GM04503 (cell line): ENCODE measurements at regions not wholly inside any gene's neighbourhood (a gene's known extent, or its start where the extent isn't known, plus 50 kb on each side); places are given as distances from the start of the nearest gene placed in this dataset.
"Not testable (repeated sequence)": the region's sequence is repeated elsewhere in the genome, so short reads cannot be mapped to it uniquely, and the experiment has no call there.

Source experiments
- DNase-seq: peaks from one replicate; pipeline ENCODE4 v3.0.0-alpha.2; 2012; ENCODE audit warnings: low read depth

DNA sequence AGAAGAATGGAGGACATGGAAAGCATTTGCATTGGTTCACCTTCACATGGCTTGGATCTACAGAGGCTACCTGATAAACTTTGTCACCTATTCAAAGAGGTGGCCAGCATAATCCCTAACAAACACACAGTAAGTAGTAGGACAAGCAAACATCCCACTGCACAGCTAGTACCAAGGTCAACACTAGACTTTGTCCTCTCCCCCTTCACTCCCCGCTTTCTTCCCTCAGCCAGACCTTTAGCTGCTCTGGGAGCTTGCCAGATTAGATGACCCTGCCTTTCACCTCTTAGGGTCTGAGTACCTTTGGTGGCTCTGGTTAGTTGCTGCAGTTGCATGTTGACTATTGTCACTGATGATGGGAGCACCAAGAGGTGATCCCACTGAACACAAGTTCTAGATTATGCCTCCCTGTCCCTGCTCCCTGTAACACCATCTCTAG lies 211.3 kb downstream of the CCDC74A start:
- DNase-seq = not testable (repeated sequence)

DNA sequence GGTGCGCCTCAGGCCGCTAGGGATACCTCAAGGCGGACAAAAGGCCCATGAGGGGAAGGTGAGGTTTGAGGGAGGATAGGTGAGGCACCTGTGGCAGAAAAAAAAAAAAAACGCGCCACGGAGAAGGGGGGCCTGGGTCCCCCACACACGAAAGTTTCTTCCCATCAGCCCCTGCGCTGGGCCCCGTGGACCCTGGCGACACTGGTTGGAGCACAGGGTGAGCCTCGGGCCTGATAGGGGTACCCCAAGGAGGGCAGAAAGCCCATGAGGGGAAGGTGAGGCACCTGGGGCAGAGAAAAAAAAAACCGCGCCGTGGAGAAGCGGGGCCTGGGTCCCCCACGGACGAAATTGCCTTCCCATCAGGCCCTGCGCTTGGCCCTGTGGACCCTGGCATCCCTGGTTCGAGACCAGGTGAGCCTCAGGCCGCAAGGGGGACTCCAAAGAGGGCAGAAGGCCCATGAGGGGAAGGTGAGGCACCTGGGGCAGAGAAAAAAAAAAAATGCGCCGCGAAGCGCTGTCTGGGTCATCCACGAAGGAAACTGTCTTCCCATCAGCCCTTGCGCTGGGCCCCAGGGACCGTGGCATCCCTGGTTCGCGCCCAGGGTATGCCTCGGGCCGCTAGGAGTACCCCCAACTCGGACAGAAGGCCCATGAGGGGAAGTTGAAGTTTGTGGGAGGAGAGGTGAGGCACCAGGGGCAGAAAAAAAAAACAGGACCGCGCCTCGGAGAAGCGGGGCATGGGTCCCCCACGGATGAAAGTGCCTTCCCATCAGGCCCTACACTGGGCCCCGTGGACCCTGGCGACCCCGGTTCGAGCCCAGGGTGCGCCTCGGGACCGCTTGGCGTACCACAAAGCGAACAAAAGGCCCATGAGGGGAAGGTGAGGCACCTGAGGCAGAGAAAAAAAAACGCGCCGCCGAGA lies 226.2 kb downstream of the CCDC74A start:
- no peak for DNase-seq

DNA sequence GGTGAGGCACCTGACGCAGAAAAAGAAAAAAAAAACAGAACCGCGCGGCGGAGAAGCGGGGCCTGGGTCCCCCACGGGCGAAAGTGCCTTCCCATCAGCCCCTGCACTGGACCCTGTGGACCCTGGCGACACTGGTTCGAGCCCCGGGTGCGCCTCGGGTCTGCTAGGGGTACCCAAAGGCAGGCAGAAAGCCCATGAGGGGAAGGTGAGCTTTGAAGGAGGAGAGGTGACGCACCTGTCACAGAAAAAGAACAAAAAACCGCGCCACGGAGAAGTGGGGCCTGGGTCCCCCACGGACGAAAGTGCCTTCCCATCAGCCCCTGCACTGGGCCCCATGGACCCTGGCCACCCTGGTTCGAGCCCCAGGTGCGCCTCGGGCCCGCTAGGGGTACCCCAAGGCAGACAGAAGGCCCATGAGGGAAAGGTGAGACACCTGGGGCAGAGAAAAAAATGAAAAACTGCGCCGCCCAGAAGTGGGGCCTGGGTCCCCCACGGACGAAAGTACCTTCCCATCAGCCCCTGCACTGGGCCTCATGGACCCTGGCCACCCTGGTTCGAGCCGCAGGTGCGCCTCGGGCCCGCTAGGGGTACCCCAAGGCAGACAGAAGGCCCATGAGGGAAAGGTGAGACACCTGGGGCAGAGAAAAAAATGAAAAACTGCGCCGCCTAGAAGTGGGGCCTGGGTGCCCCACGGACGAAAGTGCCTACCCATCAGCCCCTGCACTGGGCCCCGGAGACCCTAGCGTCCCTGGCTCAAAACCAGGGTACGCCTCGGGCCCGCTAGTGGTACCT lies 227.4 kb downstream of the CCDC74A start:
- no peak for DNase-seq

DNA sequence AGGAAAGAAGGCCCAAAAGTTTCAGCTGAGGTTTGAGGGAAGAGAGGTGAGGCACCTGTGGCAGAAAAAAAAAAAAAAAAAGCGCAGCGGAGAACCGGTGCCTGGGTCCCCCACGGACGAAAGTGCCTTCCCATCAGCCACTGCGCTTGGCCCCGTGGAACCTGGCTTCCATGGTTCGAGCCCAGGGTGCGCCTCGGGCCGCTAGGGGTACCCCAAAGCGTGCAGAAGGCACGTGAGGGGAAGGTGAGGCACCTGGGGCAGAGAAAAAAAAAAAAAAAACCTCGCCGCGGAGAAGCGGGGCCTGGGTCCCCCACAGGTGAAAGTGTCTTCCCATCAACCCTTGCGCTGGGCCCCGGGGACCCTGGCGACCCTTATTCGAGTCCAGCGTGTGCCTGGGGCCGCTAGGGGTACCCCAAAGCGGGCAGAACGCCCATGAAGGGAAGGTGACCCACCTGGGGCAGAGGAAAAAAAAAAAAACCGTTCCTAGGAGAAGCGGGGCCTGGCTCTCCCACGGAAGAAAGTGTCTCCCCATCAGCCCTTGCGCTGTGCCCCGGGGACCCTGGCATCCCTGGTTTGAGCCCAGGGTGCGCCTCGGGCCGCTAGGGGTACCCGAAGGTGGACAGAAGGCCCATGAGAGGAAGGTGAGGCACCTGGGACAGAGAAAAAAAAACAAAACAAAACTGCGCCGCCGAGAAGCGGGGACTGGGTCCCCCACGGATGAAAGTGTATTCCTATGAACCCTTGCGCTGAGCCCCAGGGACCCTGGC lies 228.6 kb downstream of the CCDC74A start:
- no peak for DNase-seq

DNA sequence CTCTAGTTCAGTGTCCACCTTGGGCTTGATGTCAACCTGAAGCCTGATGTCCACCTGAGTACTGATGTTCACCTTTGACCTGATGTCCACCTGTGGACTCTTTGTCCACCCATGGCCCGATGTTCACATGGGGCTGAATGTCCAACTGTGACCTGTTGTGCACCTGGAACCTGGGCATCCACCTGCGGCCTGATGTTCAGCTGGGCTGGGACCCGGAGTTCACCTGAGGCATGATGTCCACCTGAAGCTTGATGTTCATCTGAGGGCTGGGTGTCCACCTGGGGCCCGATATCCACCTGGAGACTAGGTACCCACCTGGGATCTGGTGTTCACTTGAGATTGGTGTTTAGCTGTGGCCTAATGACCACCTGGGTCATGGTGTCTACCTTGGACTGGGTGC lies 231.3 kb downstream of the CCDC74A start:
- not testable (repeated sequence) for DNase-seq

DNA sequence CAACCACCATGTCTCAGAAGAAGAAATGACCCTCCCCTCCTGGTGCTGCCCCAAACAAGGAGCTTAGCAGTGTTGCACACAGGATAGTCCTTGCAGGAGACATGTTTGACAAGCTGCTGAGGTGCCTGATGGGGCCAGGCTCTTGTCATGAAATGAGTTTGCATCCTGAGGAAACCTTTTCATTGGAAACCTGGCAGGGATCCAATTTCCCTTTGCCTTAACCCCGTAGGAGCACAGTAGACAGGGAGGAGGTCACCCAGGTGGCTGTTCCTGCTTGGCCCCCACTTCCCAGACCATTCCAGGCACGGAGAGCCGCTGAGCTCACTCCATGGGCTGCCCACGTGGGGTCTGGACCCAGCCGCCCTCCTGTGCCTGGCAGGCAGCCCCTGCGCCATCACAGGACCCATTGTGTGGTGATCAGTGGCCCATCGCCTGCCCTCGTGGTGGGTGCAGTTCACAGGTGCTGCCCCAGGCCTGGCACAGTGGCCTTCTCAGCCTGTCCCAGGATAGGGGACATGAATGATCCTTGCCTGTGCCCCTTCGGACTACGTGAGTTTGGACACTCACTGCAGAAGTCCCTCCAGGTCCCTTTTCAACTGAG lies 247.4 kb downstream of the CCDC74A start:
- not testable (repeated sequence) for DNase-seq

DNA sequence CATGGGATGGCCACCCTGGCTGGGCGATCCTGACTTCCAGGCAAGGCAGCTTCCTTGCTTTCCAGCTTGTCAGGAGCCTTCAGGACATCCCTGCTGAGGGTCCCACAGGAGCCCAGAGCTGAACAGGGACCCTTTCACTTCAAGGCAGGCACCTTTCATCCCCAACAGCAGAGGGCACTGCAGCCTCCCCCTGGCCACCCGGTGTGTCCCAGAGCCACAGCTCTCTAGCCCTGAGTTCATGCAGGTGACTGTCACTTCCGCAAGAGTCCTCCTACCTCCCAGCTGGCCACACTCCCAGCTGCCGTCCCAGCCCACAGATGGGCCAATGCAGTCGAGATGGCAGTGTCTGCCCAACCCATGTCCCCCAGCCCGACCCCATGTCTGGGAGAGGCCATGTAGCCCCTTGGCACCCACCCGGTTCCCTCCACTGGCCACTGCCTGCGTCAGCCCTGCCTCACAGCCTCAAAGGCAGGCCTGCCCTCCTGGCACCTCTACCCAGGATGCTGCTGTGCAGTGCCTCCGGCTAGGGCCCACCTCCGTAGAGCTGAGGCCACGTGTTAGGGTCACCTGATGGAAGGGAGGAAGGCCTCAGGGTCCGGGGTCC lies 248.3 kb downstream of the CCDC74A start:
- not testable (repeated sequence) for DNase-seq

DNA sequence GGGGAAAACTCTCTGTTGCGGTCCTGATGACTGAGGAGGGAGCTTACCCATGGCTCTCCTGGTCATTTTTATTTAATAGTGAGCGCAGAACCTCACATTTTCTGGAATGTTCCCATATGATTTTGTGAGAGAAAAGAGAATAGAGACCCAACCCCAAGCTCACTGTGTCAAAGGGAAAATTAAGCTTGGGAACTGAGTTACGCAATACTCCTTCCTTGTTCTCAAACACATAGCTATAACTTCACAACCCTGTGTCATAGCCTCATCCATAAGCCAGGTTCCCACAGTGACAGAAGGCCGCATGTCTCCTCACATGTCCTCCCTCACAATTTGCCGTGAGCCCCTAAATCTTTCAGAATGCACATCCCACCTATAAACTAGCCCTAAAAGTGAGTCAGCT lies 252.8 kb downstream of the CCDC74A start:
- DNase-seq = not testable (repeated sequence)

DNA sequence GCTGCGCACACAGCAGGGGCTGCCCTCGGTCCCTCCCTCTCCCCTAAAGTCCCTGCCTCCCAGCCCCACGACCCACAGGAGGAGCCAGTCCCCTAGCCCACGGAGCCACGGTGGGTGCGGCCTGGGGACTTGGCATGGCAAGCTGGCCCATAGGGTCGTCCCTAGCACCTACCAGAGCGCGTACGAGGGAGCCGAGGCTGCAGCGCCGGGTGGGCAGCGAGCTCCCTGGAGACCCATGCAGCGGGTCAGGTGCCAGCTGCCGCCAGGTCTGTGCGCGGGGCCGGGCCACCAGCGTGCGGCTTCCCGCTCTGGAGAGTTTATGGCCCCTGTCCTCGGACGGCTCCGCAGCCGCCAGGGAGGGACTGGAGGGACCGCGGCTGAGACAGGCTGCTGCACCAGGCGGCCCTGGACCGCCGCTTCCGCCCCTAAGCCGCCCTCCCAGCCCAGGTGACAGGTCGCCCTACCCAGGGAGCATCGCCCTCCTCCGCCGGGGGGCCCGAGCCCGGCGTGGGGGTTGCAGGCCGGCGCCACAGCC lies 273.6 kb downstream of the CCDC74A start:
- no peak for DNase-seq

DNA sequence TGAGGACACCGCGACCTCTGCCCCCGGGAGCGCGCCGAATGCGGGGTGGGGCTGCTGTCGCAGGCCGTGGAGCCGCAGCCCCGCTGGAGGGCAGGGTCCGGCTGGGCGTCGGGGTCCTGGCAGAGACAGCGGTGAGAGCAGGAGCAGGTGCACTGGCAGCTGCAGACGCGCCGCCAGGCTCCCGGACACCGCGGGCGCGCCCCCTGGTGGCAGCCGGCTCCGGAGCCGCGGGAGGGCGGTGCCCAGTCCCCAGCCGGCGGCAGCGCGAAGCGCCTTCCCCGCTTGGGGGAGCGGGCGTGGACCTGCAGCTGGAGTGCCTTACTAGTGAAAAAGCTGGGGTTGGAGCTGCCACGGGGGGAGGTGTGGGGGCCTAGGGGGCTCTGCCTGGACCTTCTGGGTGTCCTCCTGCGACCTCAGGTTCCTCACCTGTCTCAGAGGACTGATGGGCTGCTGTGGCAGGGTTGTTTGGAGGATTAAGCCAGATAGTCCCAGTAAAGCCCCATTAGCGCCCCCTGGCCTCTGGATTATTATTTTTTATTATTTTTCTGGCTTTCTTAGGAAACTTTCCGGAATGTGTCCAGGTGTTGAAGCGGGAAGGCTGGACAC lies 274.2 kb downstream of the CCDC74A start:
- DNase-seq = not testable (repeated sequence)

DNA sequence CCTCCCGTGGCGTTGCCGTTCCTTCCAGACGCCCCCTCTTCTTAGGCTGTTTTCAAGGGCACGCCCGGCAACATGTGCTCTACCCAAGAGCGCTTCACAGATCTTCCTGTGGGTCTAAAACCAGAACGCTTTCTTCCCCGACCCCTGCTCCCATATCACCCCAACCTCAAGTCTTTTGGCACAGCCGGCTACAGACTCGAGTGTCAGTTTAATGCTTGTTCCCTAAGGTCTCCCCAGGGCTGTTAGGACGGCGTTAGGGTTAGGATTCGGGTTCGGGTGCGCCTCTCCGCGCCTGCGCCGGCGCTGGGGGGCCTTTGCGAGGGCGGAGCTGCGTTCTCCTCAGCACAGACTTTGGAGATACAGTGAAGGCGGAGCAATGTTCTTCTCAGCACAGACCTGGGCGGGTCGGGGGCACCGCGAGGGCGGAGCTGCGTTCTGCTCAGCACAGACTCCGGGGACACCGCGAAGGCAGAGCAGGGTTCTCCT lies 274.7 kb downstream of the CCDC74A start:
- DNase-seq = not testable (repeated sequence)

DNA sequence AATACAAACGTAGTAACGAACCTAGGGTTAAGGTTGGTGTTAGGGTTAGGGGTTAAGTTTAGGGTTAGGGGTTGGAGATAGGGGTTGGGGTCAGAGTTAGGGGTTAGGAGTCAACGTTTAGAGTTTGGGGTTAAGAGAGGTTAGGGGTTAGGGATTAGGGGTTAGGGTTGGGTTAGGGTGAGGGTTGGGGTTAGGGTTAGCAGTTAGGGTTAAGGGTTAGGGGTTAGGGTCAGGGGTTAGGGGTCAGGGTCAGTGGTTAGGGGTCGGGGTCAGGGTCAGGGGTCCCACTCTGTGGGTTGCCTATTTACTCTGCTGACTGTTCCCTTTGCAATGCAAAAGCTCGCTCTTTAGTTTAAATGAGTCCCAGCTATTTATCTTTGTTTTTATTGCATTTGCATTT lies 275.5 kb downstream of the CCDC74A start:
- not testable (repeated sequence) for DNase-seq

DNA sequence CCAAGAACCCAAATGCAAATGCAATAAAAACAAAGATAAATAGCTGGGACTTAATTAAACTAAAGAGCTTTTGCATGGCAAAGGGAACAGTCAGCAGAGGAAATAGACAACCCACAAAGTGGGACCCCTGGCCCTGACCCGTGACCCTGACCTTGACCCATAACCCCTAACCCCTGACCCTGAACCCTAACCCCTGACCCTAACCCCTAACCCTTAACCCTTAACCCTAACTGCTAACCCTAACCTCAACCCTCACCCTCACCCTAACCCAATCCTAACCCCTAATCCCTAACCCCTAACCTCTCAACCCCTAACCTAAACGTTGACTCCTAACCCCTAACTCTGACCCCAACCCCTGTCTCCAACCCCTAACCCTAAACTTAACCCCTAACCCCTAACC lies 284.9 kb downstream of the CCDC74A start:
- DNase-seq = not testable (repeated sequence)

DNA sequence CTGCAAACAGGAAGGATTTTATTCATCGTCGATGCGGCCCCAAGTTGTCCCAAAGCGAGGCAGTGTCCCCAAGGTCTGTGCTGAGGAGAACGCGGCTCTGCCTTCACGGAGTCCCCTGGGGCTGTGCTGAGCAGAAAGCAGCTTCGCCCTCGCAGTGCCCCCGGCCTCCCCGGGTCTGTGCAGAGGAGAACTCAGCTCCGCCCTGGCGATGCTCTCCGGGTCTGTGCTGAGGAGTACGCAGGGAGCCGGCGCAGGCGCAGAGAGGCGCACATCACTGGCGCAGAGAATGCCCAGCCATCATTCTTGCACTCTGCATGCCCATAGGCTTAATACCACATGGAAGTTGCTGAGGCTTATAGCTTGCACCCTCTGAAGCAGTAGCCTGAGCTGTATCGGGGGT lies 285.7 kb downstream of the CCDC74A start:
- not testable (repeated sequence) for DNase-seq

DNA sequence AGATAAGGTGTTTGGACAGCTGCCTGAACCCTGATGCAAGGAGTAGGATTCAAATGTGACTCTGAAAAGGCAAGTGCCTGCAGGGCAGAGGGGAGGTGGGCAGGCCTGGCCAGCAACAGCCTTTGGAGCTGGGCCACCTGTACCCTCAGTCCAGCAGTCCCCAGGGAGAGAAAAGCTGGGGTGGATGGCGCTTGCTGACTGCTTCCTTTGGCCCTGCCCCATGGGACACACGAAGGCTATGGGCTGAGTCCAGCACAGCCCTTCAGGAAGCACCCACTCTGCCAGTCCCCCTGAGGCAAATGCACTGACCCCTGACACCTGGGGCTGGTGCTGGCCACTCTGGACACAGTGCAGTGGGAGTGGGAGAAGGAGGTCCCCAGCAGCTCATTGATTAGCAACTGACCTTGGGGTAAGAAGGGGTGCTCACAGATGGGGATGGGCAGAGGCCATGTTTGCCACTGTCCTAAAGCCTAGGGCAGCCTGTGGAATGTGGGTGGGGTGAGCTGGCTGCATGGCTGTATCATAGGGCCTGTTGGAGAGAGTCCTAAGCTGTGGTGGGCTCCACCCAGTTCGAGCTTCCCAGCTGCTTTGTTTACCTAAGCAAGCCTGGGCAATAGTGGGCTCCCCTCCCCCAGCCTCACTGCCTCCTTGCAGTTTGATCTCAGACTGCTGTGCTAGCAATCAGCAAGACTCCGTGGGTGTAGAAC lies 290.7 kb downstream of the CCDC74A start:
- not testable (repeated sequence) for DNase-seq

DNA sequence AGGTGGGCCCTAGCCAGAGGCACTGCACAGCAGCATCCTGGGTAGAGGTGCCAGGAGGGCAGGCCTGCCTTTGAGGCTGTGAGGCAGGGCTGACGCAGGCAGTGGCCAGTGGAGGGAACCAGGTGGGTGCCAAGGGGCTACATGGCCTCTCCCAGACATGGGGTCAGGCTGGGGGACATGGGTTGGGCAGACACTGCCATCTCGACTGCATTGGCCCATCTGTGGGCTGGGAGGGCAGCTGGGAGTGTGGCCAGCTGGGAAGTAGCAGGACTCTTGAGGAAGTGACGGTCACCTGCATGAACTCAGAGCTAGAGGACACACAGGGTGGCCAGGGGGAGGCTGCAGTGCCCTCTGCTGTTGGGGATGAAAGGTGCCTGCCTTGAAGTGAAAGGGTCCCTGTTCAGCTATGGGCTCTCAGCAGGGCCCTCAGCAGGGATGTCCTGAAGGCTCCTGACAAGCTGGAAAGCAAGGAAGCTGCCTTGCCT lies 294.6 kb downstream of the CCDC74A start:
- DNase-seq = not testable (repeated sequence)

DNA sequence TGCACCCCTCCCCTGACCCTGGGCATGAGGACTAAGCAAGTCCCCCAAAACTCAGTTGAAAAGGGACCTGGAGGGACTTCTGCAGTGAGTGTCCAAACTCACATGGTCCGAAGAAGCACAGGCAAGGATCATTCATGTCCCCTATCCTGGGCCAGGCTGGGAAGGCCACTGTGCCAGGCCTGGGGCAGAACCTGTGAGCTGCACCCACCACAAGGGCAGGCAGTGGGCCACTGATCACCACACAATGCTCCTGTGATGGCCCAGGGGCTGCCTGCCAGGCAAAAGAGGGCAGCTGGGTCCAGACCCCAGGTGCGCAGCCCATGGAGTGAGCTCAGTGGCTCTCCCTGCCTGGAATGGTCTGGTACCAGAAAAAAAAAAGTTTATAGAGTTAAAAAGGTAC lies 295.4 kb downstream of the CCDC74A start:
- DNase-seq = not testable (repeated sequence)

DNA sequence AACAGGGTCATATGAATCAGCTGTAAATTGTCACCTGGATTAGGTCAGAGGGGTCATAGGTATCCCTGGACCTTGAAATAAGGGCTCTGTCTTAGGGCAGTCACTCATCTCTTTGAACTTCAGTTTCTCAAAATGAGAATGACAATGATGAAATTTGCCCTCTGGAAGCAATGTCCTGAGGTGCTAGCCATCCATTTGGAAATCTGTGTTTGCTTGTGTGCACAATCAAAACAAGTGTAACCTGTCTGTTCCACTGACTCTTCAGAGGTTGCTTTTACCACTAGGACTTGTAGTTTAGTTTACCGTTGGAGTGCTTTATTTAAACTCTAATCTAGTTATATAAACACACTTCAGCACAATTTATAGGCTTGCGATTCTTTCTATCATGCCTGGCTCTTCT lies 297.3 kb downstream of the CCDC74A start:
- not testable (repeated sequence) for DNase-seq

DNA sequence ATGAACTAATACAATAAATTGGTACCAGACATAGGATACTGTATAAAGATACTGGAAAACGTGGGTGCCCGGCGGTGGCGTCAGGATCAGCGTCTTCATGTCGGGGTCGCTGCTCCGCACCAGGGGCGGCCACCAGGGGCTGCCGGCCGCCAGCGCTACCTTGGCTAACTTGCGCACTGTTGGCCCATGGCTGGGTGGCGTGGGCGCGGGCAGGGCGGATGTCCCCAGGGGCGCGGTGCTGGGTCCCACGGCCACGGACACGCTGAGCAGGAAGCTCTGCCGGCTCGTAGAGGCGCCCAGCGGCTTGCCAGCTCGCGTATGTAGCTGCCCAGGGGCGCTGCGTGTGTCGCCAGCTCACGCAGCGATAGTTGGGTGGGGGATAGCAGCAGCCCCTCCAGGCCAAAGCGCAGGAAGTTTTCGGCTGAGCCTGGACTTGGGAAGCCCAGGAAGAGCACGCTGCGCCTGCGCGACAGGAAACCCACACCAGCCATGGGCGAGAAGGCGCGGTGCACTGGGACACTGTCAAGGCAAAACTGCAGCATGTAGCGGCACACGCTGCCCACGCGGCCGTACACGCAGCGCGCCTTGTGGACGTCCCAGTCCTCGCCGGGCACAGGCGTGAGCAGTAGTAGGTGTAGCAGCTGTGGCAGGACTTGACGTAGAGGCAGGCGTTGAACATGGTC lies 299.9 kb downstream of the CCDC74A start:
- no peak for DNase-seq
